Activated CD8-positive, alpha-beta memory T cell treated with anti-CD3 and anti-CD28 coated beads for 48 hours (primary cell): ENCODE measurements at regions not wholly inside any gene's neighbourhood (a gene's known extent, or its start where the extent isn't known, plus 50 kb on each side); places are given as distances from the start of the nearest gene placed in this dataset.

Source experiments
- DNase-seq, 3 experiments: peaks; one replicate each; pipeline ENCODE4 v3.0.0-alpha.2; 2020; ENCODE audit warnings: low read depth in 2 of 3, low spot score in 2 of 3

DNA sequence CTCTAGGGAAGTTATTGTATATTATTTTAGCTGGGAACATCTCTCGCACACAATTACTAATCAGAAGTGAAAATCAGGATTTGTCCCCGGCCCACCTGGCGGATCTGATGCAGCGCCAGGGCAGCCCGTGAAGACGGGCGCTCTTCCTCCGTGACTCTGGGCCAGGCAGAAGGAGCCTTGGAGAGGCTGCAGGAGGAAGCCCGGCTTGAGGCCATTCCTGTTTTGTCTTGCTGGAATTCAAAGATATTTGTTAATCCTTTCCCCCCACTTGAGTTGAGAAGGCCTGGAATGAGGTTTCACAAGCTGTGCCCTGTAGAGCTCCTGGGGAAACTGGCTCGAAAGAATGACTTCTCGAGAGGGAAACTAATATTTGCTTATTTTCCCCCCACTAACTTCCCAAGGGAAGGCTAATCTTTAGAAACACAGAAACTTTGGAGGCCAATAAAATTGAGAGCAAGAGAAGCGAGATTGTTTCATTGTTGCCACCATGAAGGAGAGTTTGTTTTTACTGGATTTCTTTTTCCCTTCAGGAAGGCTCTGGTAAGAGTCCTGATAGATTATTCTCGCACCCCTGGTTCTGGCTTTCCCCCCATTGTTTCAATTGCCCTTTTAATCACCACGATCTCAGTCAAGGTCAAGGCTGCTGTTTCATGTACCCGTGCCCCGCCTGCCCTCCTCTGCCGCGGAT lies 92.8 kb upstream of the SEPTIN5 start:
- no peak for DNase-seq

DNA sequence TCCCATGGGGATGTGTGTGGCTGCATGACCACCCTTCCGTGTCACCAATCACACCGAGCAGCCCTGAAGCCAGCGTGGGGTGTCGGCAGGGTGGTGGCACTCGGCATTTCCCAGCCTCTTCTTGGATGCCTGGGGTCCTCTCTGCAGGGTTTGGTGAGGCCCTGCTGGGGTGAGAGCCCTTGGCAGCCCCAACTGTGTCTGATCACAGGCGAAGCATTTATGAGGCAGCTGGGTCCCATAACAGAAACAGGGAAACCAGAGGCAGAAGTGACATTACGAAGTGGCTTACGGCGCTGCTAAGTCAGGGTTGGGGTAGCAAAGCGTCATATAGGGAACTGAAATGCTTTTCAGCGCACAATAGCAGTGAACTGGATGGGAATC lies 92.3 kb upstream of the SEPTIN5 start:
- DNase-seq, result no peak

DNA sequence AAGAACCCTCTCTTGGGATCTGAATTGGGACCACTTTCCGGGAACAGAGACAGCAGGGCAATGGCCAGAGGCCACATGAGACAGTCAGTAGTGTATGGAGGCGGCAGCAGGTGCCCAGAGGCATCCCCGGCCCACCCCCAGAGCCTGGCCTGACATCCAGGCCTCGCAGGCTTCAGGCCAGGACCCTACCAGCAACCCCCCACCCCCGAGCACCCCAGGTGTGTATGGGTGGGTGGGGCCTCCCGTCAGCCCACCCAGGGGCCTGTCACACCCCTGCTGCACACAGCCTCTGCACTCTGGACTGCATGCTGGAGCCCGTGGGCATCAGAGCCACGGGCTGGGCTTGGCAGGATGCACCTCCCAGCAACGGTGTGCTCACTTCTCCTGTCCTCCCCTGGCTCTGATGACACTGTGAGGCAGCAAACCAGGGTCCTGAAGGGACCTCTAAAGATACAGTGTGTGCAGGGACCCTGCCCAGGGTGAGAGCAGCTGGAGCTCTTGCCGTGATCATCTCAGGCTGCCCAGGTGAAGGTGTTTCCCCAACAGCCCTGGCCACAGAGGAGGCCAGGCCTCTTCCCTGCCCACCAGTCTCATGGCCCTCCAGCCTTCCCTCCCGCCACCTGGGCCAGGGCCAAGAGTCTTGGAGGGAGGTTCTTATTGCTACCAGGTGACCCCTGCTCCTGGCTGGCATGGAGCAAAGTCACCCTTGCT lies 88.8 kb upstream of the SEPTIN5 start:
- DNase-seq, result no peak

DNA sequence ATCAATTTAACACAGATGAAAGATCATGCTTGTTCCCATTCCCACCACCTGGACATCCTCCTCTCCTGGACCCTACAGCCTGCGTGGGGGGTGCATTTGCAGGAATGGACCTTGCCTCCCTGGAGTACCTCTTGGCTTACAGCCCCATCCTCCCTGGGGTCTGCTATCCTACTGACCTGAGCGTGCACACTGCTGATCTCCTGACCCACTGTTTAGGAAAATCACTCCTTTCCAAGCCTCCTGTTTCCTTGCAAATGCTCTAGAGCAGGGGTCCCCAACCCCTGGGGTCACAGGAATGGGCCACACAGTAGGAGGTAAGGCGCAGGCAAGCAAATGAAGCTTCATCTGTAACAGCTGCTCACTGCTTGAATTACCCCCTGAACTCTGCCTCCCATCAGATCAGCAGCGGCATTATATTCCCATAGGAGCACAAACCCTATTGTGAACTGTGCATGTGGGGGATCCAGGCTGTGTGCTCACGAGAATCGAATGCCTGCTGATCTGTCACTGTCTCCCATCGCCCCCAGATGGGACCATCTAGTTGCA lies 88.2 kb upstream of the SEPTIN5 start:
- no peak for DNase-seq

DNA sequence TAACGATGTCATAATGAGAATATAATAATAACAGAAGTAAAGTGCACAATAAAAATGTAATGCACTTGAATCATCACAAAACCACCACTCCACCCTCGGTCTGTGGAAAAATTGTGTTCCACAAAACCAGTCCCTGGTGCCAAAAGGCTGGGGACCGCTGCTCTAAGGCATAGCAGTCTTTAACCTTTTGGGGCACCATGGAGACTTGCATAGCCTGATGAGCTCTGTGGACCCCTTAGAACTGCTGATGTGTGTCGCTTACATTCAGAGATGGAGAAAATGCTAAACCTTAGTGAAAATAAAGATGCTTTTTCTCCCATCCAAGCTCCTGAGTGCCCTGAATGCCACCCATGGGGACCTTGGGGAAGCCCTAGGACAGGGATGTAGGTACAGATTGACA lies 87.6 kb upstream of the SEPTIN5 start:
- DNase-seq, result no peak

DNA sequence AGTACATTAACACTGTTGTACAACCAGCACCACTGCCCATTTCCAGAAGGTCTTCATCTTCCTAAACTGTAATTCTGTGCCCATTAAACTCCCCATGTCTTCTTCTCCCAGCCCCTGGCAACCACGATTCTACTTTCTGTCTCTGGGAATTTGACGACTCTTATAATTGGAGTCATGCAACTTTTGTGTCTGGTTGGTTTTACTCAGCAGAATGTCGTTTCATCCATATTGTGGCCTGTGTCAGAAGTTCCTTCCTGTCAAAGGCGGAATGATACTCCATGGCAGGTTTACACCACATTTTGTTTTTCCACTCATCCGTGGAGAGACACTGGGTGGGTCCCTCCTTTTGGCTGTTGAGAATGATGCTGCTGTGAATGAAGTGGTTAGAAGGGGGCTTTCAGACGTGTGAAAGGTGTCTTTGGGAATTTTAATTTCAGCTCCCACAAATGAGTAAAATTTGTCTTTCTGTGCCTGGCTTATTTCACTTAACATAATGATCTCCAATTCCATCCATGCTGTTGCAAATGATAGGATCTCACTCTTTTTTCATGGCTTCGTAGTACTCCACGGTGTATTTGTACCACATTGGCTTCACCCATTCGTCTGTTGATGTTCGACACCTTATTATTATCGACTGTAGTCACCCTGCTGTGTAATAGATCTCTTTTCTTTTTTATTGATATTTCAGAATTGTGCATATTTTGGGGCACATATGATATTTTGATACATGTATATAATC lies 86.1 kb upstream of the SEPTIN5 start:
- no peak for DNase-seq

DNA sequence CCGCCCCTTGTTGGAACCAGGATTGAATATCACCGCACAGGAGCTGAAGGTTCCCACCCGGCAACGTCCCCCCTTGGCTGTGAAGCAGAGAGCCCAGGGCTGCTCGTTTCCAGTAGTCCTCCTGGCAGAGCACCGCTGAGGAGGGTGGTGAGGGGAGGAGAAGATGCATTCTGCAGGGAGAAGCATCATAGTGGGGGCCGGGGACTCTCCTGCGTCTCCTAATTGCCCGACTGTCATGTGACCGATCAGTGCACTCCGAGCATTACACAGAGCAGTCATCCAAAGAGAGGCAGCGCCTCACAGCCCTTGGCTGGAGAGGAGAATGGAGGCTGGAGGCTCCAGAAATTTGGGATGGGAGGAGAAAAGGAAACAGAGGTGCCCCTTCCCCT lies 85.0 kb upstream of the SEPTIN5 start:
- DNase-seq, result no peak

DNA sequence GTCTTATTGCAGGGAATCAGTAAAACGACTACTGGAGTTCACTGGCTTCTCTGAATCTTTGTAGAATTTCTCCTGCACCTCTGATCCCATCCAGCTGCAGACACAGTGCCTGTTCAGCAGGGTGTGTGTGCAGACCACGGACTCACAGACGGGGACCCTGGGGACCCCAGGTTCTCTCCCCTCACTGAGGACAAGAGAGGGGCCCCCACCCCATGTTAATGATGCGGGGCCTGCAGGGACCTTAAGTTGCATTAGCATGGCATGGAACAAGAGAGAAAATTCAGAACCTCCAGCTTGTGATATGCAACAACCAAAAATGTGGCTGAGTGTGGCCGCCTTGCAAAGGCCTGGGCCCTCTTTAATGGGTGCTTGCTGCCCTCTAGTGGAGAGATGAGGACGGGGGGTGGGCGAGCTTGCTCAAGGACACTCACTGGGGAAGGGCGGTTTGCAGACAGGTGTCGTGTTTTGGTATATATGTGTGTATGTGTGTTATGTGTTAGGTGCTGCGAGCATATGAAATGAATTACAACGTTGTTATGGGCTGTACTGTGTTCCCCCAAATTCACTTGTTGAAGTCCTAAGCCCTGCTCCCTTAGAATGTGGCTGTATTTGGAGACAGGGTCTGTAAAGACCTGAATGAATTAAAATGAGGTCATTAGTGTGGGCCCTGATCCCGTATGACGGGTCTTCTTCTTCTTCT lies 84.4 kb upstream of the SEPTIN5 start:
- peak; percentile 48 to 86 (median 73) for DNase-seq

DNA sequence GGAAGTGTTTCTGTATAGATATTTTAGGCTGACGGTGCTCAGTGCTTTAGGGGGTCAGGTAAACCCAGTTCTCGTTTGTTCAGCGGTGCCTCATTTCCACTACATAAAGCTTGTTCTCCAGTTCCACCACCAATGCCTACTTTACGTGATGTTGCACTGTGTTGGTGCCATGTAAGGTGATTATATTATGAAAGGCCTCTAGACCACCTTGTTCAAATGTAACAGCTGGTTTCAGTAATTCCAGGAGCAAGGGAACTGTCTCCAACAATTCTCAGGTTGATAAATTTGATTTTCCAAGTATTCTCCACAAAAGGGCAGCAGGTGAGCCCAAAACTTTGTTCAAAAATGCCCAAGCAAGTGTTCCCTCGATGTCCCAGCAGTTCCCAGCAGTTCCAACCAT lies 83.7 kb upstream of the SEPTIN5 start:
- DNase-seq, result no peak

DNA sequence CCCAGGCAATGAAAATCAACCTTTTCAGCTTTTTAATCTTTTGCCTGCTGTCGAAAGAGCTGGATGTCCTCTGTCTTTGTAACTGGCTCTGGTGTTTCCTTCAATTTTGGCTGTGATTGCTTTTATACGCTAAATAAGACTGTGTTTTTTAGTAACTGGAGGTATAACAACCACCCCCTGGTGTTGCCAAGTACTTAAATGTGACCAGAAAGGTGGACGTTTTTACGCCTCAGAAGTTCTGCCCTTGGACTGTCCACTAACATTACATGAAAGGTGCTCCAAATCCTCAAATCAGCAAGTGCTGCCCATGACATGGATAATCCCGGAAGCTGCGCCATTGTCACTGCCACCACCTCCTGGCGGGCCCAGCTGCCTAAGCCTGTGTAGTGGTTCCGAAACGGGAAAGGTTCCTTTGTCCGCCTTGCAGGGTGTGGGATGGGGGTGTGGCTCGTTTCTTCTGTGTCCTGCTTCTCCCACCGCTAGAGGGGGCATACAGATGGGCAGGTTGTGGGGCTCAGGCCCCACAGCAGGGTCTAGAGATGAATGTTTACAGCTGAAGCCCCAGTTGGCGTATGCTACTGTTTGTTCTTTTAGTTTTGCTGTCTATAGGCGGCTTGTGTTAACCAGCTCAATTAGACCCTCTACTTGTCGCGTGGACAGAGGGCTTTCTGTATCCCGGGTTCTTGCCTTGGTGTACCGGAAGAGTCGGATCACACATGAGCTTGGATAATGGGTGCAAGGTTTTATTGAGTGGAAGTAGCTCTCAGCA lies 82.2 kb upstream of the SEPTIN5 start:
- no peak for DNase-seq

DNA sequence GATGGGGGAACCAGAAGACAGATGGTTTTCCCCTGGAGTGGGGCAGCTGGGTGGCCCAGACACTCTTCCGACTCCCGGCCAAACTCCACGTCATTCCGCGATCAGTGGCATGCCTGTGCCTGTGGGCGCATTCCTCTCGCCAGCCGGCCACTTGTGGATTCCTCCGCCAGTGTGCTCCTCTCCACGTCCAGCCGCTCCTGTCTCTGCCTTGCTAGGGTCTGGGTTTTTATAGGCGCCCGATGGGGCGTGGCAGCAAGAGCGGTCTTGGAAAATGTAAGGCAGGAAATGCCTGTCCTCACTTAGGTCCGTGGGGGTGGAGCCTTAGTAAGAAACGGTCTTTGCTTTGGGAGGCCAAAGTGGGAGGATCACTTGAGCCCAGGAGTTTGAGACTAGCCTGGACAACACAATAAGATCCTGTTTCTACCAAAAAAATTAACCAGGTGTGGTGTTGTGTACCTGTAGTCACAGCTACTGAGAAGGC lies 81.6 kb upstream of the SEPTIN5 start:
- DNase-seq, result no peak

DNA sequence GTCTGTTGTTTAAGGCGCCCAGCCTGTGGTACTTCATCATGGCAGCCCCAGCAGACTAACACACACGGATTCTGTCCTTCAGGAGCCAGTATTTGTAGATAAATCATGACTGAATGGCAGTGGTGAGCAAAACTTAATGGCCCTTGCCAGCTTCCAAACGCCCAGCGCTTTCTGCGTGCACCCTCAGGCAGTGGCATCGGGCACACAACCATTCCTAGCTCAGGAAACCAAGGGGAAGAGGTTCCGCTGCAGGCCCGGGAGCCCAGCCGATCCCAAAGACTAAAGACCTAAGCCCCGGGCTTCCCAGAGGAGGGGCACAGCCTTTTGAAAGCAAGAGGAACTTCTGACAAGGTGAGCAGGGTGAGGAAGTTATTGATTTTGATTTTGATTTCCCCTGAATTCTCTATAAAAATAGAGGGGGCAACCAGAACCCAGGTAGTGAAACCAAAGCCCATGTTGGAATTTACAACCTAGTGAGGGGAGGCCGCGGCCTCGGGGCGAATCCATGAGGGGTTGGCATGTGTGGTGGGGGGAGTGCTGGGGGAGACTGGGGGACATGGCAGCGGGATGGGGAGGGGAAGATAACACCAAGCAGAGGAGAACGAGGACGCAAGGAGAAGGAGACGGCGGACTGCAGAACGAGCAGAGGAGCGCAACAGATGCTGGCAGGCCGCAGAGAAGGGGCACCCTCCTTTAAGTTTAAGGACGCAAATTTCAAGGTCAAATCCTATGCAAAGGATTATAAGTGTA lies 79.9 kb upstream of the SEPTIN5 start:
- DNase-seq, result no peak

DNA sequence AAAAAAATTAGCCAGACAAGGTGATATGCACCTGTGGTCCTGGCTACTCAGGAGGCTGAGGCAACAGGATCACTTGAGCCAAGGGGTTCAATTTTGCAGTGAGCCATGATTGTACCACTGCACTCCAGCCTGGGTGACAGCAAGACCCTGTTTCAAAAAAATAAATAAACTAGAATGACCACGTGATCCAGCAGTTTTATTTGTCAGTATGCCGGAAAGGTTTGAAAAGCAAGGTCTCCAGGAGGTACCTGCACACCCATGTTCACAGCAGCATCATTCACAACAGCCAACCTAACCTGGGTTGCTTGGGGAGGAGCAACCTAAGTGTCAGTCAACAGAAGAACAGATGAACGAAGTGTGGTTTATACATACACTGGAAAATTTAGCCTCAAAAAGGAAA lies 78.7 kb upstream of the SEPTIN5 start:
- DNase-seq, result no peak

DNA sequence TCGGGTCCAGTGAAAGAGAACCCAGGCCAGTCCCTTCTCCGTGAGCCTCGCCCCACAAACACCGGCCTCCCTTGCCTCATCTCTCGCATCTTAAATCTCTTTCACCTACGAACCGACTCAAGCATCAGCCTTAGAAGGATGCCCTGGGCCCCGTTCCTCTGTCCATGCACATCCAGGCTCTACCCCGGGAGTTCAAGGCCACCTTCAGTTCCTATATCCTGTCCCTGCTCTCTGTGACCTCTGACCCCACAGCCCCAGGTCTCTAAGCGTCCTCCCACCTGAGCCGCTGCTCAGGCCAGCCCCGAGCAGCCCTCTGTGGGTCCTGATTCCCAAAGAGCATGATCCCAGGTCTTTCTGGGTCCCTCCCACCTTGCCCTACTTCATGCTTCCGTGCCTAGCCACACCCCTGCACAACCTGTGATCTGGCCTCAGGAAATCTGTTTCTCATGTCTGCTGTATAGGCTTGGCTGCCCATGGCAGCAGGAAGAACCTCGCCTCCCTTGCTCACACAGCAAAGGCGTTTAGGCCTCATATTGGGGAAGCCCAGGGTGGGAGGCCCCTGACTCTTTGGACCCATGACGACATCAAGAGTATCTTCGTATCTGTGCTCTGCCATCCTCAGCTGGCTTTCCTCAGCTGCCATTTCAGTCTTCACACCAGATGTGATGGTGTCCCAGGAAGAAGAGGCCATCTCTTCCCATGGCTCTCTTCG lies 77.5 kb upstream of the SEPTIN5 start:
- no peak for DNase-seq

DNA sequence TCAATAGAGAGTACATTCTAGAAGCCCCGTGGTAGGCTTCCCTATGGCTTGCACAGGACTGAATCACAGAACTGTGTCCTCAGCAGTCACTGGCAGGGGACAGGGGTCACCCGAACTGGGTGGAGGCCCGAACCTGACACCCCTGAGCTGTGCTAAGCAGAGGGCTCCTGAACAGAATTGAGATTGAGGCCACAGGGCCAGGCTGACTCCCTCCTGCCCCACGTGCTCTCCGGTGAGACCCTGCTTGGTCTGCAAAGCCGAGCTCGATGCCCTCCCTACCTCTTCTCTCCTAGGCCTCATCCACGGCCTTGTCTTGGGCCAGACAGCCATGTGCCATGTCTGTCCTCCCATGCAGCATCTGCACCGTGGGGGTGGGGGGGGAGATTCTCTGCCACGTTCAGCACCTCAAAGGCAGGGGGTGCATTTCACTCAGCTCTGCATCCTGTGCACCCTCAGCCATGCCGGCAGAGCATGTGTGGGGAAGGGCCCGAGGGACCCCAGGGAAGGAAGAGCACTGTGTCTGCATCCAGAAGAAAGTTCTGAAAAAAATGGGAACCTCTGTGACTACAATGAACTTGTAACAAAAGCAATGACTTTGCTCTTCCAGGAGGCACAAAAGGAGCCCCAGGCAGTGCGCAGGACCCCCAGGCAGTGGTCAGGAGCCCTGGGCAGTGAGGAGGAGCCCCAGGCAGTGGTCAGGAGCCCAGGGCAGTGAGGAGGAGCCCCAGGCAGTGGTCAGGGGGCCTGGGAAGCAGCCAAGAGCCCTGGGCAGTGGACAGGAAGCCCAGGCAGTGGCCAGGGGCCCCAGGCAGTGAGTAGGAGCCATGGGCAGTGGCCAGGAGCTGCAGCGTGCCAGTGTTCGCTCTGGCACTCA lies 76.7 kb upstream of the SEPTIN5 start:
- DNase-seq, result no peak

DNA sequence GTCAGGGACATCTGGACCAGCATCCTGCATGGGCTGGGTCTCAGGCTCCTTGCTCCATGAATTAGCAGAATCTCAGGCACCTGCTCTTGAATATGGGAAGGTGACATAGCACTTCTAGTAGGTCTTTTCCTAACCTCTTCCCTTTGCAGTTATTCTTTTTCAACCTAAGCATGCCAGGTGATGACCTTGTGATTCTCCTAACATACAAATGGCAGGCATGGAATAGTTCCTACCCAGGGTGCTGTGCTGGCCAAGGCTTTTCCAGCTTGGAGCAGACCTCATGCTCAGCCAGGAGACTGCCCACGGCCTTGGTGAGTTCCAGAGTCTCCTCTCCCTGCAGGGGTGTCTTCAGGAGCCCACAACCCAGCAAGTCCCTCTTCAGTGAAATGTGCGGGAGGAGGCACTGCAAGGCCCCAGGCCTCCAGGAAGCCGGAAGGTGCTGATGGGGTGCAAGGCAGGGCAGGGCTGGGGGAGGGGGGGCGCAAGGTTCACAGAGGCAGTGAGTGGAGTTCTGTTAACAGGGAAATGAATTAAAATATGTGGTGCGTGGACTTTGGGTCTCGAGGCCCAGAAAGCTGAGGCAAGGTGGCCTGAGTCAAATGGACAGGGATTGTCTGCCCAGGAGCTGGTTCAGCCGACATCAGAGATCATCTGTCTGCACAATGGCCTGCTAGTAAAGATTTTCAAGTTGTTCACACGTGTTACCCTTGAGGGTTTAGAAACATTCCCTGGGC lies 75.9 kb upstream of the SEPTIN5 start:
- DNase-seq, result no peak

DNA sequence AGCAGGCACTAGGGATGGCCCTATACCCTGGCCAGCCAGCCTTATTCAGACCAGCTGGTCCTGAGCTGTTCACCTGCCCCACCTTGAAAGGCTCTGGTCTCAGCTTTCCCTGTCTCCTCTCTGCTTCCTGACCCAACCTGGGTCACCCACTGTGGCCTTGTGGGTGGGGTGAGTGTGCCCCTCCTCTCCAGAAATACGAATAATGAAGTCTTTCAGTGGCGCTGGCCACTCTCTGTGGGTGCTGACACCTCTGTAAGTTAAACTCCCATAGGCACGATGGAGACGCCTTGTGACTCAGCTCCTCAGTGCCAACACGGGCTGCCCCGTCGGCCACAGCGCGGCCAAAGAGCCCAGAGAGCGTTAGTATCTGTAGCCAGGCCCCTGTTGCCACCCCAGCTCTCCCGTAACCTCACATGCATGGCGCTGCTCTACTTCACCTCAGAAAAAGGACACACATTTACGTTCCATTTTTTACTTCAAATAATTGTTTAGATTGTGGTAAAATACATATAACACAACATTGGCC lies 74.6 kb upstream of the SEPTIN5 start:
- no peak for DNase-seq
